H7 (cell line): ENCODE measurements at regions not wholly inside any gene's neighbourhood (a gene's known extent, or its start where the extent isn't known, plus 50 kb on each side); places are given as distances from the start of the nearest gene placed in this dataset.
A peak's percentile ranks its signal among the peaks of the same experiment; 100 is the strongest.
"Not testable (repeated sequence)": the region's sequence is repeated elsewhere in the genome, so short reads cannot be mapped to it uniquely, and the experiment has no call there.

Experiments
- DNase-seq: peaks from one replicate; pipeline ENCODE4 v3.0.0; 2012
- H3K27me3 ChIP-seq: 2 replicates; pipeline ENCODE4 v1.6.0; 2011; ENCODE audit warnings: mild to moderate bottlenecking, low read length; ENCODE audit not compliant: control insufficient read depth, insufficient read depth
- H3K36me3 ChIP-seq: replicated peaks from 2 replicates; pipeline ENCODE4 v1.5.1; 2011; ENCODE audit warnings: low read length; ENCODE audit not compliant: control insufficient read depth, insufficient read depth
- H3K4me3 ChIP-seq: 2 replicates; pipeline ENCODE4 v1.5.1; 2011; ENCODE audit warnings: low read depth, mild to moderate bottlenecking, control low read depth, low read length, moderate library complexity; ENCODE audit not compliant: insufficient read depth

DNA sequence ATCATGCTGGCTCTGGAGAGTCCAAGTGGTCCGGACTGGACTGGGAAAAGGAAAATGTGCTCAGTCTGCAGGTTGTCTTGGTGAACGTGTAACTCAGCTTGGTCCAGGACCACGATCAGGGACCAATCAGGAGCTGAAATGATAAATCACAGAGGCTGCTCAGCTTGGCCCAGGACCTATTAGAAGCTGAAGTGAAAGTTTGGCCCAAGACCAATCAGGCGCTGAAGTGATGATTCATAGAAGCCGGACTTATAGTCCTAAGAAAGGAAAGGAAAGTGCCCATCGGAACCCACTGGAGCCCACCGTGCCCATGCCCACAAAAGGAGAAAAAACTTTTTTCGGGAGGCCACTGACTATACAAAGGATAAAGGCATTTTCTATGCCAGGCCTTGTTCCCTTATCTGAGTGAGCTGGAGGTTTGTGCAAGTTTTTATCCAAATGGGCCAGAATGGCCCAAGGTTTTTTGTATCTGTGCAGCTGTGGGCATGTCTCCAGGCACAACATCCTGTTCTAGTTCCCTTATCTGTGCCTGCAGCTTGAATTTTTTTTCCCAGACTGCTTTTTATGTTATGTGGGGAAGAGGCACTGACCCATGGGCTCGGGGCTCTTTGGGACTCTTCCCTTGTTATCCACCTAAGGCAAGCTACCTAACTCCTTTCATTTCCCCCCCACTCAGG lies 194.4 kb downstream of the FAM133A start:
- Histone ChIP-seq H3K4me3 (no peak overlapping the region), H3K36me3 (no peaks in the 10 kb centered on the region), H3K27me3 (no peaks in the 10 kb centered on the region)
- DNase-seq, result no peak

GRCh38 chrX:93874554-93874953 lies 200.5 kb downstream of the FAM133A start:
- Histone ChIP-seq H3K27me3 (no peaks in the 10 kb centered on the region), H3K4me3 (no peak overlapping the region), H3K36me3 (no peaks in the 10 kb centered on the region)
- peak; percentile 19 for DNase-seq

GRCh38 chrX:93875621-93876282 lies 201.7 kb downstream of the FAM133A start:
- Histone ChIP-seq H3K36me3 (no peaks in the 10 kb centered on the region), H3K4me3 (no peak overlapping the region), H3K27me3 (no peaks in the 10 kb centered on the region)
- DNase-seq, result no peak

- not testable (repeated sequence) for DNase-seq, H3K27me3 ChIP-seq, H3K4me3 ChIP-seq, H3K36me3 ChIP-seq
These were observed 247.0 kb downstream of the FAM133A start for GRCh38 chrX:93921041-93921440.

- no peaks in the 10 kb centered on the region for H3K36me3 ChIP-seq
- DNase-seq, result no peak
- H3K4me3 ChIP-seq, result no peak overlapping the region
- H3K27me3 ChIP-seq, result no peaks in the 10 kb centered on the region
These were observed 258.6 kb downstream of the FAM133A start for GRCh38 chrX:93932471-93933220.

- Histone ChIP-seq H3K4me3 (no peak overlapping the region), H3K27me3 (no peaks in the 10 kb centered on the region), H3K36me3 (no peaks in the 10 kb centered on the region)
- no peak for DNase-seq
These were observed 303.6 kb downstream of the FAM133A start for GRCh38 chrX:93977641-93978040.

GRCh38 chrX:93985344-93986307 lies 311.6 kb downstream of the FAM133A start:
- no peaks in the 10 kb centered on the region for H3K27me3 ChIP-seq
- no peak for DNase-seq
- no peak overlapping the region for H3K4me3 ChIP-seq
- no peaks in the 10 kb centered on the region for H3K36me3 ChIP-seq
